Karpas-422 (cell line): ENCODE measurements at regions not wholly inside any gene's neighbourhood (a gene's known extent, or its start where the extent isn't known, plus 50 kb on each side); places are given as distances from the start of the nearest gene placed in this dataset.

Experiments
- DNase-seq: peaks from one replicate; pipeline ENCODE4 v3.0.0-alpha.2; 2015
- H2AFZ ChIP-seq: fragments of 200-600 bp; sonication (generic); 2 replicates; pipeline ENCODE4 v1.6.1; 2014; ENCODE audit warnings: antibody characterized with exemption, low read length, mixed read lengths
- H3K27ac ChIP-seq: fragments of 200-600 bp; sonication (generic); 2 replicates; pipeline ENCODE4 v1.5.1; 2014; ENCODE audit warnings: mild to moderate bottlenecking, low read length, moderate library complexity
- H3K27me3 ChIP-seq: fragments of 200-600 bp; sonication (generic); 2 replicates; pipeline ENCODE4 v1.6.1; 2014; ENCODE audit warnings: low read length, mixed read lengths
- H3K36me3 ChIP-seq: fragments of 200-600 bp; sonication (generic); 2 replicates; pipeline ENCODE4 v1.6.1; 2014; ENCODE audit warnings: low read length, mixed read lengths; ENCODE audit not compliant: insufficient read depth
- H3K4me1 ChIP-seq: fragments of 200-600 bp; sonication (generic); 2 replicates; pipeline ENCODE4 v1.6.1; 2014; ENCODE audit warnings: mild to moderate bottlenecking, low read length, mixed read lengths
- H3K4me2 ChIP-seq: fragments of 200-600 bp; sonication (generic); 2 replicates; pipeline ENCODE4 v1.6.1; 2014; ENCODE audit warnings: low read length, low read depth, mild to moderate bottlenecking; ENCODE audit not compliant: poor library complexity, severe bottlenecking
- H3K4me3 ChIP-seq: fragments of 200-600 bp; sonication (generic); 2 replicates; pipeline ENCODE4 v1.5.1; 2014; ENCODE audit warnings: mild to moderate bottlenecking, antibody characterized with exemption, low read length, mixed read lengths
- H3K79me2 ChIP-seq: fragments of 200-600 bp; sonication (generic); 2 replicates; pipeline ENCODE4 v1.6.1; 2014; ENCODE audit warnings: mild to moderate bottlenecking, low read length, mixed read lengths
- H3K9ac ChIP-seq: fragments of 200-600 bp; sonication (generic); 2 replicates; pipeline ENCODE4 v1.6.0; 2014; ENCODE audit warnings: low read length
- H3K9me2 ChIP-seq: fragments of 200-600 bp; sonication (generic), shearing (Covaris generic); replicated peaks from 2 replicates; pipeline ENCODE4 v1.6.0; 2014; ENCODE audit warnings: mild to moderate bottlenecking, low read length, moderate library complexity; ENCODE audit not compliant: insufficient read depth
- H3K9me3 ChIP-seq: fragments of 300-700, 200-600 bp; sonication (generic); 2 replicates; pipeline ENCODE4 v1.6.1; 2014; ENCODE audit warnings: low read length, mixed read lengths
- H4K20me1 ChIP-seq: fragments of 200-600 bp; sonication (generic); 2 replicates; pipeline ENCODE4 v1.6.1; 2014; ENCODE audit warnings: mild to moderate bottlenecking, antibody characterized with exemption, low read length, low read depth; ENCODE audit not compliant: insufficient read depth

- Histone ChIP-seq H3K36me3 (no peaks in the 10 kb centered on the region), H4K20me1 (no peaks in the 10 kb centered on the region), H3K9me2 (no peaks in the 10 kb centered on the region), H2AFZ (no peak overlapping the region), H3K4me1 (no peaks in the 10 kb centered on the region), H3K4me3 (no peak overlapping the region), H3K9ac (no peak overlapping the region), H3K9me3 (no peaks in the 10 kb centered on the region), H3K27ac (no peak overlapping the region), H3K27me3 (no peaks in the 10 kb centered on the region), H3K79me2 (no peaks in the 10 kb centered on the region), H3K4me2 (no peak overlapping the region)
- DNase-seq, result no peak
Observed at GRCh38 chr14:65866886-65867285, 454.4 kb downstream of the FUT8 start.

- DNase-seq, result no peak
- H3K4me3 ChIP-seq, result no peak overlapping the region
- no peak overlapping the region for H3K4me2 ChIP-seq
Observed at GRCh38 chr14:65867333-65867732, 454.8 kb downstream of the FUT8 start.

GRCh38 chr14:65872536-65872935 lies 460.0 kb downstream of the FUT8 start:
- no peaks in the 10 kb centered on the region for H3K27me3 ChIP-seq
- H4K20me1 ChIP-seq, result no peaks in the 10 kb centered on the region

More at GRCh38 chr14:65867333-65867732, 454.8 kb downstream of the FUT8 start:
- H3K4me1 ChIP-seq, result no peaks in the 10 kb centered on the region
- no peaks in the 10 kb centered on the region for H3K9me3 ChIP-seq
- H3K27me3 ChIP-seq, result no peaks in the 10 kb centered on the region
- no peaks in the 10 kb centered on the region for H3K79me2 ChIP-seq
- no peaks in the 10 kb centered on the region for H3K36me3 ChIP-seq
- H3K9ac ChIP-seq, result no peak overlapping the region
- no peak overlapping the region for H2AFZ ChIP-seq
- no peaks in the 10 kb centered on the region for H3K9me2 ChIP-seq
- no peak overlapping the region for H3K27ac ChIP-seq
- no peaks in the 10 kb centered on the region for H4K20me1 ChIP-seq

GRCh38 chr14:65877166-65877565 lies 464.6 kb downstream of the FUT8 start:
- no peaks in the 10 kb centered on the region for H3K27me3 ChIP-seq
- H4K20me1 ChIP-seq, result no peaks in the 10 kb centered on the region
- no peaks in the 10 kb centered on the region for H3K4me1 ChIP-seq
- no peaks in the 10 kb centered on the region for H3K9me2 ChIP-seq
- no peaks in the 10 kb centered on the region for H3K36me3 ChIP-seq
- no peaks in the 10 kb centered on the region for H3K9me3 ChIP-seq
- no peak overlapping the region for H3K27ac ChIP-seq
- no peak overlapping the region for H2AFZ ChIP-seq
- H3K9ac ChIP-seq, result no peak overlapping the region
- H3K79me2 ChIP-seq, result no peaks in the 10 kb centered on the region
- DNase-seq, result no peak
- H3K4me3 ChIP-seq, result no peak overlapping the region
- H3K4me2 ChIP-seq, result no peak overlapping the region

More at GRCh38 chr14:65872536-65872935, 460.0 kb downstream of the FUT8 start:
- no peak overlapping the region for H3K4me3 ChIP-seq
- no peak for DNase-seq
- no peaks in the 10 kb centered on the region for H3K9me2 ChIP-seq
- no peaks in the 10 kb centered on the region for H3K4me1 ChIP-seq
- no peak overlapping the region for H3K27ac ChIP-seq
- H3K9ac ChIP-seq, result no peak overlapping the region
- no peak overlapping the region for H2AFZ ChIP-seq
- no peaks in the 10 kb centered on the region for H3K9me3 ChIP-seq
- no peaks in the 10 kb centered on the region for H3K79me2 ChIP-seq
- no peaks in the 10 kb centered on the region for H3K36me3 ChIP-seq
- H3K4me2 ChIP-seq, result no peak overlapping the region

- no peaks in the 10 kb centered on the region for H3K4me1 ChIP-seq
- no peak overlapping the region for H3K9ac ChIP-seq
- H3K27me3 ChIP-seq, result no peaks in the 10 kb centered on the region
- no peak overlapping the region for H3K27ac ChIP-seq
- H3K4me2 ChIP-seq, result no peak overlapping the region
- H3K9me3 ChIP-seq, result no peaks in the 10 kb centered on the region
- no peaks in the 10 kb centered on the region for H3K9me2 ChIP-seq
- no peak overlapping the region for H3K4me3 ChIP-seq
- H3K36me3 ChIP-seq, result no peaks in the 10 kb centered on the region
- DNase-seq, result no peak
- H2AFZ ChIP-seq, result no peak overlapping the region
- no peaks in the 10 kb centered on the region for H4K20me1 ChIP-seq
- no peaks in the 10 kb centered on the region for H3K79me2 ChIP-seq
Observed at GRCh38 chr14:65877624-65878023, 465.1 kb downstream of the FUT8 start.

GRCh38 chr14:65878586-65878985 lies 466.1 kb downstream of the FUT8 start:
- Histone ChIP-seq H3K4me2 (no peak overlapping the region), H2AFZ (no peak overlapping the region), H3K27me3 (no peaks in the 10 kb centered on the region), H3K9me2 (no peaks in the 10 kb centered on the region), H3K36me3 (no peaks in the 10 kb centered on the region), H3K9me3 (no peaks in the 10 kb centered on the region), H3K27ac (no peak overlapping the region), H3K4me1 (no peaks in the 10 kb centered on the region), H3K79me2 (no peaks in the 10 kb centered on the region), H3K9ac (no peak overlapping the region), H3K4me3 (no peak overlapping the region), H4K20me1 (no peaks in the 10 kb centered on the region)
- no peak for DNase-seq

GRCh38 chr14:65879248-65880009 lies 466.9 kb downstream of the FUT8 start:
- Histone ChIP-seq H3K9me2 (no peaks in the 10 kb centered on the region), H3K27ac (no peak overlapping the region), H3K27me3 (no peaks in the 10 kb centered on the region), H2AFZ (no peak overlapping the region), H3K36me3 (no peaks in the 10 kb centered on the region), H3K9ac (no peak overlapping the region), H3K79me2 (no peaks in the 10 kb centered on the region), H4K20me1 (no peaks in the 10 kb centered on the region), H3K4me3 (no peak overlapping the region), H3K4me2 (no peak overlapping the region), H3K9me3 (no peaks in the 10 kb centered on the region), H3K4me1 (no peaks in the 10 kb centered on the region)
- DNase-seq, result no peak

GRCh38 chr14:65880507-65880906 lies 468.0 kb downstream of the FUT8 start:
- H2AFZ ChIP-seq, result no peak overlapping the region
- H3K79me2 ChIP-seq, result no peaks in the 10 kb centered on the region
- H3K36me3 ChIP-seq, result no peaks in the 10 kb centered on the region
- no peak overlapping the region for H3K4me2 ChIP-seq
- no peaks in the 10 kb centered on the region for H3K4me1 ChIP-seq
- no peaks in the 10 kb centered on the region for H3K9me3 ChIP-seq
- H3K27ac ChIP-seq, result no peak overlapping the region
- no peaks in the 10 kb centered on the region for H3K27me3 ChIP-seq
- DNase-seq, result no peak
- no peak overlapping the region for H3K9ac ChIP-seq
- no peak overlapping the region for H3K4me3 ChIP-seq
- H3K9me2 ChIP-seq, result no peaks in the 10 kb centered on the region
- no peaks in the 10 kb centered on the region for H4K20me1 ChIP-seq
